Upper lobe of left lung (tissue), 4 donors: ENCODE measurements at regions not wholly inside any gene's neighbourhood (a gene's known extent, or its start where the extent isn't known, plus 50 kb on each side); places are given as distances from the start of the nearest gene placed in this dataset.

Experiments
- CTCF ChIP-seq, 6 experiments: fragments of 450-650 bp in 4 of 6; fragments of 200-600 bp in 2 of 6; sonication (generic) in 2 of 6; IDR thresholded peaks; one replicate each; pipeline ENCODE4 v1.5.1; 2016 to 2019; ENCODE audit warnings: antibody characterized with exemption in 6 of 6
- EP300 ChIP-seq, 4 donors: sonication (generic); formaldehyde crosslinking; IDR thresholded peaks; one replicate each; pipeline ENCODE4 v1.5.1; 2017; ENCODE audit warnings: antibody characterized with exemption in 4 of 4, control low read depth in 2 of 4

GRCh38 chr14:54225457-54226060 lies 171.2 kb upstream of the CDKN3 start:
- no peak for TF ChIP-seq CTCF (IDR thresholded peaks at IDR 0.05)
- TF ChIP-seq EP300 (IDR thresholded peaks at IDR 0.05), result no peak
